ENCODE measurements at regions not wholly inside any gene's neighbourhood (a gene's known extent, or its start where the extent isn't known, plus 50 kb on each side); places are given as distances from the start of the nearest gene placed in this dataset.

- TF ChIP-seq CTCF (IDR thresholded peaks at IDR 0.05 in 4 of 5, conservative IDR thresholded peaks at IDR 0.05 in 1 of 5) (no peak), POLR2A (IDR thresholded peaks at IDR 0.05) (no peak)
These were observed 582.6 kb upstream of the ID2 start for GRCh38 chr2:8099267-8099582.
